KMS-11 (cell line): ENCODE measurements at regions not wholly inside any gene's neighbourhood (a gene's known extent, or its start where the extent isn't known, plus 50 kb on each side); places are given as distances from the start of the nearest gene placed in this dataset.

ENCODE experiments used
- H2AFZ ChIP-seq: fragments of 200-600 bp; sonication (generic); 2 replicates; pipeline ENCODE4 v1.6.1; 2016; ENCODE audit warnings: antibody characterized with exemption, mixed run types, low read depth
- H3K27ac ChIP-seq: fragments of 200-600 bp; sonication (generic); 2 replicates; pipeline ENCODE4 v1.6.1; 2016; ENCODE audit warnings: mild to moderate bottlenecking, mixed run types
- H3K27me3 ChIP-seq: fragments of 200-600 bp; sonication (generic); 2 replicates; pipeline ENCODE4 v1.6.1; 2017; ENCODE audit warnings: mild to moderate bottlenecking, low read depth, mixed run types, moderate library complexity; ENCODE audit not compliant: insufficient read depth
- H3K36me3 ChIP-seq: fragments of 200-600 bp; sonication (generic); 2 replicates; pipeline ENCODE4 v1.6.1; 2017; ENCODE audit warnings: mild to moderate bottlenecking, mixed run types; ENCODE audit not compliant: insufficient read depth
- H3K4me1 ChIP-seq: fragments of 200-600 bp; sonication (generic); 2 replicates; pipeline ENCODE4 v1.6.1; 2016; ENCODE audit warnings: mild to moderate bottlenecking, low read depth, mixed run types; ENCODE audit not compliant: poor library complexity, severe bottlenecking
- H3K4me2 ChIP-seq: fragments of 200-600 bp; sonication (generic); 2 replicates; pipeline ENCODE4 v1.7.0; 2016; ENCODE audit warnings: mild to moderate bottlenecking, mixed run types
- H3K4me3 ChIP-seq: fragments of 200-600 bp; sonication (generic); IDR thresholded peaks from 2 replicates; pipeline ENCODE4 v1.6.1; 2017; ENCODE audit warnings: low read depth, low read length, mixed read lengths; ENCODE audit not compliant: insufficient read depth
- H3K79me2 ChIP-seq: fragments of 200-600 bp; sonication (generic); 2 replicates; pipeline ENCODE4 v1.6.1; 2016; ENCODE audit warnings: low read depth, mixed run types; ENCODE audit not compliant: insufficient read depth
- H3K9ac ChIP-seq: fragments of 200-600 bp; sonication (generic); 2 replicates; pipeline ENCODE4 v1.6.1; 2016; ENCODE audit warnings: mild to moderate bottlenecking, mixed run types
- H4K20me1 ChIP-seq: fragments of 200-600 bp; sonication (generic); 2 replicates; pipeline ENCODE4 v1.6.1; 2016; ENCODE audit warnings: mild to moderate bottlenecking, mixed run types; ENCODE audit not compliant: insufficient read depth
- CTCF ChIP-seq: fragments of 200-600 bp; sonication (generic); conservative IDR thresholded peaks from 2 replicates; pipeline ENCODE4 v1.6.1; 2017; ENCODE audit warnings: low read depth, mild to moderate bottlenecking, antibody characterized with exemption, low read length, moderate library complexity, mixed read lengths

GRCh38 chr7:82595176-82595575 lies 151.6 kb upstream of the CACNA2D1 start:
- H3K4me1 ChIP-seq: no peaks in the 10 kb centered on the region
- TF ChIP-seq CTCF: no peak
- H2AFZ ChIP-seq: no peak overlapping the region
- no peaks in the 10 kb centered on the region for H3K36me3 ChIP-seq
- H3K27me3 ChIP-seq: no peaks in the 10 kb centered on the region
- H3K27ac ChIP-seq: no peak overlapping the region
- no peak overlapping the region for H3K4me3 ChIP-seq
- H4K20me1 ChIP-seq: no peaks in the 10 kb centered on the region
- no peak overlapping the region for H3K4me2 ChIP-seq
- no peaks in the 10 kb centered on the region for H3K79me2 ChIP-seq
- no peak overlapping the region for H3K9ac ChIP-seq

GRCh38 chr7:82594665-82595064 lies 151.1 kb upstream of the CACNA2D1 start:
- Histone ChIP-seq H3K4me1 (no peaks in the 10 kb centered on the region), H4K20me1 (no peaks in the 10 kb centered on the region), H2AFZ (no peak overlapping the region), H3K27me3 (no peaks in the 10 kb centered on the region), H3K79me2 (no peaks in the 10 kb centered on the region), H3K27ac (no peak overlapping the region), H3K9ac (no peak overlapping the region), H3K4me3 (no peak overlapping the region), H3K4me2 (no peak overlapping the region), H3K36me3 (no peaks in the 10 kb centered on the region)
- no peak for TF ChIP-seq CTCF

- H3K36me3 ChIP-seq: no peaks in the 10 kb centered on the region
- H4K20me1 ChIP-seq: no peaks in the 10 kb centered on the region
- no peak for TF ChIP-seq CTCF
- H3K79me2 ChIP-seq: no peaks in the 10 kb centered on the region
- no peak overlapping the region for H3K4me2 ChIP-seq
- H3K27ac ChIP-seq: no peak overlapping the region
- no peak overlapping the region for H2AFZ ChIP-seq
- no peaks in the 10 kb centered on the region for H3K27me3 ChIP-seq
- no peak overlapping the region for H3K9ac ChIP-seq
- H3K4me1 ChIP-seq: no peaks in the 10 kb centered on the region
- H3K4me3 ChIP-seq: no peak overlapping the region
Measured at GRCh38 chr7:82593780-82594179, 150.2 kb upstream of the CACNA2D1 start.

- H3K4me2 ChIP-seq: no peak overlapping the region
- no peak overlapping the region for H3K4me3 ChIP-seq
- H3K4me1 ChIP-seq: no peaks in the 10 kb centered on the region
- H3K79me2 ChIP-seq: no peaks in the 10 kb centered on the region
- H3K36me3 ChIP-seq: no peaks in the 10 kb centered on the region
- TF ChIP-seq CTCF: no peak
- no peak overlapping the region for H2AFZ ChIP-seq
- H3K9ac ChIP-seq: no peak overlapping the region
- no peak overlapping the region for H3K27ac ChIP-seq
- H3K27me3 ChIP-seq: no peaks in the 10 kb centered on the region
- no peaks in the 10 kb centered on the region for H4K20me1 ChIP-seq
Measured at GRCh38 chr7:82592416-82592815, 148.8 kb upstream of the CACNA2D1 start.

- H3K27ac ChIP-seq: no peak overlapping the region
- H3K9ac ChIP-seq: no peak overlapping the region
- no peak overlapping the region for H3K4me2 ChIP-seq
- H3K27me3 ChIP-seq: no peaks in the 10 kb centered on the region
- H3K4me1 ChIP-seq: no peaks in the 10 kb centered on the region
- H3K79me2 ChIP-seq: no peaks in the 10 kb centered on the region
- H3K36me3 ChIP-seq: no peaks in the 10 kb centered on the region
- H3K4me3 ChIP-seq: no peak overlapping the region
- no peak overlapping the region for H2AFZ ChIP-seq
- no peak for TF ChIP-seq CTCF
- no peaks in the 10 kb centered on the region for H4K20me1 ChIP-seq
Measured at GRCh38 chr7:82579047-82579446, 135.5 kb upstream of the CACNA2D1 start.
